ENCODE measurements at regions not wholly inside any gene's neighbourhood (a gene's known extent, or its start where the extent isn't known, plus 50 kb on each side); places are given as distances from the start of the nearest gene placed in this dataset.

GRCh38 chrX:40167850-40168479, 70.2 kb upstream of the BCOR start:
- DNase-seq (ENCODE audit: low read depth in 2 of 2): no peak

GRCh38 chrX:40167233-40167849, 69.6 kb upstream of the BCOR start:
- DNase-seq (ENCODE audit: low read depth in 2 of 2): no peak

- no peak for DNase-seq (ENCODE audit: low read depth in 2 of 2)
Measured at GRCh38 chrX:40166582-40166981, 68.8 kb upstream of the BCOR start.

- no peak for DNase-seq (ENCODE audit: low read depth in 2 of 2)
Measured at GRCh38 chrX:40165861-40166260, 68.1 kb upstream of the BCOR start.

GRCh38 chrX:40165206-40165605, 67.4 kb upstream of the BCOR start:
- no peak for DNase-seq (ENCODE audit: low read depth in 2 of 2)

GRCh38 chrX:40164751-40165150, 67.0 kb upstream of the BCOR start:
- DNase-seq (ENCODE audit: low read depth in 2 of 2): no peak

GRCh38 chrX:40158036-40158706, 60.4 kb upstream of the BCOR start:
- DNase-seq (ENCODE audit: low read depth in 2 of 2): no peak

GRCh38 chrX:40157228-40158035, 59.7 kb upstream of the BCOR start:
- no peak for DNase-seq (ENCODE audit: low read depth in 2 of 2)

- DNase-seq (ENCODE audit: low read depth in 2 of 2): no peak
Measured at GRCh38 chrX:40156470-40157227, 58.9 kb upstream of the BCOR start.

GRCh38 chrX:40155589-40156469, 58.1 kb upstream of the BCOR start:
- DNase-seq (ENCODE audit: low read depth in 2 of 2): no peak

GRCh38 chrX:40154853-40155588, 57.3 kb upstream of the BCOR start:
- no peak for DNase-seq (ENCODE audit: low read depth in 2 of 2)

GRCh38 chrX:40154250-40154852, 56.6 kb upstream of the BCOR start:
- no peak for DNase-seq (ENCODE audit: low read depth in 2 of 2)

- peak in 1 of 2 donors; percentile 38 for DNase-seq (ENCODE audit: low read depth in 2 of 2)
Measured at GRCh38 chrX:40153345-40154249, 55.8 kb upstream of the BCOR start.

- no peak for DNase-seq (ENCODE audit: low read depth in 2 of 2)
Measured at GRCh38 chrX:40152741-40153344, 55.1 kb upstream of the BCOR start.

- no peak for DNase-seq (ENCODE audit: low read depth in 2 of 2)
Measured at GRCh38 chrX:40152173-40152711, 54.5 kb upstream of the BCOR start.

GRCh38 chrX:40151211-40152172, 53.7 kb upstream of the BCOR start:
- DNase-seq (ENCODE audit: low read depth in 2 of 2): no peak

GRCh38 chrX:40150503-40150902, 52.7 kb upstream of the BCOR start:
- no peak for DNase-seq (ENCODE audit: low read depth in 2 of 2)
